Activated T-helper 2 cell treated with anti-CD3 and anti-CD28 coated beads, Interferon-gamma antibody, Interleukin-2, Interleukin-4, amounts not matched to agents 10 μg/mL and 5 μg/mL and 100 μg/mL, durations not matched to agents 14 hours and 24 hours and 36 hours (primary cell): ENCODE measurements at regions not wholly inside any gene's neighbourhood (a gene's known extent, or its start where the extent isn't known, plus 50 kb on each side); places are given as distances from the start of the nearest gene placed in this dataset.

ENCODE experiments used
- DNase-seq: peaks from one replicate; pipeline ENCODE4 v3.0.0; 2021; ENCODE audit warnings: low spot score
- H3K27ac Mint-ChIP-seq: one replicate; pipeline ENCODE4 v1.8.0; 2021; ENCODE audit warnings: mixed read lengths
- H3K27me3 Mint-ChIP-seq: one replicate; pipeline ENCODE4 v1.8.0; 2021; ENCODE audit warnings: low read depth, mixed read lengths
- H3K36me3 Mint-ChIP-seq: one replicate; pipeline ENCODE4 v1.8.0; 2021; ENCODE audit warnings: low read depth, mixed read lengths
- H3K4me1 Mint-ChIP-seq: one replicate; pipeline ENCODE4 v1.8.0; 2021; ENCODE audit warnings: low read depth, mixed read lengths
- H3K4me3 Mint-ChIP-seq: one replicate; pipeline ENCODE4 v1.8.0; 2021; ENCODE audit warnings: low read depth, mild to moderate bottlenecking, moderate library complexity, mixed read lengths
- H3K9me3 Mint-ChIP-seq: one replicate; pipeline ENCODE4 v1.8.0; 2021; ENCODE audit warnings: mixed read lengths
- intact Hi-C: fragments of 100-400 bp; cut with micrococcal nuclease; formaldehyde crosslinking; loops from one replicate; pipeline ENCODE4 v1.15.1; 2023

DNA sequence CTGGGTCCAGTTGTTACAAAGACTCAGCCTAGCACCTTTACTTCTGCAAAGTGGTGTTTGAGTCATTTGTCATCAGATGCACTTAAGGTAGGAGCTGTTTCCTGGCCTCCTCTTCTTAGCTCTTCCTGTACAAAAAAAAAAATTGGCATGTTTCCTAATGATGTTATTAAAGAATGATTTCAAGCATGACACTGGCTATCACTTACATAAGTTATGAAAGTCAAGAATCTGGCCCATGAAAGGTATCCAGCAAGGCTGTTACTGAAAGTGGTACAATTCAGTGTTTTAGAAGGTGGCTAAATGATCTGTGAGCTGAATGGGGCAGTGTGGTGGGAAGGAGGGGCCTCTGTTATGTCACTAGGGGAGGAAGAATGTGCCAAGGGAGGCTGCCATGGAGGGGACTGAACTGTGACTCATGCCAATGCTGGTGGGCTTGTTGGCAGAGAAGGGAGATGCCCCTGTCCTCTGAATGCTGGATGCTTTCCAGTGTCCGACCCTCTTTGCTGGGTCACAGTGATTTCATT is 175.1 kb upstream of the MAP1B start:
- Mint-ChIP-seq H3K4me1 (no peaks in the 10 kb centered on the region), H3K27ac (no peak overlapping the region), H3K9me3 (no peaks in the 10 kb centered on the region), H3K4me3 (no peak overlapping the region), H3K27me3 (peaks cover 5% of the 10 kb centered on the region), H3K36me3 (no peaks in the 10 kb centered on the region)
- intact Hi-C loops, result no loop called here
- DNase-seq, result no peak

DNA sequence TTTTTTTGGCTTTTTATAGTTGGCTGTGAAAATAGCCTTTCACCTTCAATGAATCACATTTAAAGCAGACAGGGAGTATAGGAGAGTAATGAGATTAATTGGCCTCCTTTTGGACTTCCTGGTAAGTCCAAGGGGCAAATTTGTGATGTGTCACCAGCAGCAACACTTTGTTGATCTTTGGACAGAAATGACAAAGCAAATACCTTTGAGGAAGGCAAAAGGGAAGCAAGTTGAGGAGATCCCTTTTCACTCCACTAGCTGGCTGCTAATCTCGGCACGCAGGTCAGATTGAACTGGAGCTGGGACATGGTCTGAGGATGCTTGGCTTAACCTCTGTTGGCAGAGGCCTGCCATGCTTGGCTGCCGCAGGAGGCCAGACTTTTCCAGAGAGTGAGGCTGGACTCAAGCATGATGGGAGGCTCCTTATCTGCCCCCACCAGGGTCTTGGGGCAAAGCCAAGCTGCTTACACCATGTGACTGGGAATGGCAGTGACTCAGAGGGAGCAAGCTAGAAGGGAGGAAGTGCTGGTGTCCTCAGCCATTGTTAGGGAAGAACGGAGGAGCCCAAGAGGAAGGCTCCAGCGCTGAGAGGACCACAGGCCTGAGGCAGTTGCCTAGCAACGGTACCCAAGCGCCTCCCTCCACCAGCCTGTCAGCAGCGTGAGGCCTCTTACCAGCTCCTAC is 174.5 kb upstream of the MAP1B start:
- Mint-ChIP-seq H3K27me3 (peaks cover 5% of the 10 kb centered on the region), H3K36me3 (no peaks in the 10 kb centered on the region), H3K4me1 (no peaks in the 10 kb centered on the region), H3K27ac (no peak overlapping the region), H3K4me3 (no peak overlapping the region), H3K9me3 (no peaks in the 10 kb centered on the region)
- no peak for DNase-seq
- intact Hi-C loops, result no loop called here

DNA sequence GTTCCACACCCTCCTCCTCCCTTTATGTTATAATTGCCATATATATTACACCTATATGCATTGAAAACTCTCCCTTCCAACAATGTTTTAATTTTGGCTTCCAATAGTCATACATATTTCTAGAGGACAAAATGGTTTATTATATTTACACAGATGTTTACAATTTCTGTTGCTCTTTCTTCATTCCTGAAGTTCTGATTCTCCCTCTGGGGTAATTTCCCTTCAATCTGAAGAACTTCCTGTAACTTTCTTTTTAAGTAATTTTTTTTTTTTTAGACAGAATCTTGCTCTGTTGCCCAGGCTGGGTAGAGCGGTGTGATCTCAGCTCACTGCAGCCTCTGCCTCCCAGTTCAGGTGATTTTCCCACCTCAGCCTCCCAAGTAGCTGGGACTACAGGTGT is 173.0 kb upstream of the MAP1B start:
- H3K27ac Mint-ChIP-seq, result no peak overlapping the region
- no peaks in the 10 kb centered on the region for H3K4me1 Mint-ChIP-seq
- intact Hi-C loops, result no loop called here
- no peaks in the 10 kb centered on the region for H3K36me3 Mint-ChIP-seq
- no peak for DNase-seq
- no peaks in the 10 kb centered on the region for H3K9me3 Mint-ChIP-seq
- peaks cover 5% of the 10 kb centered on the region for H3K27me3 Mint-ChIP-seq
- H3K4me3 Mint-ChIP-seq, result no peak overlapping the region

DNA sequence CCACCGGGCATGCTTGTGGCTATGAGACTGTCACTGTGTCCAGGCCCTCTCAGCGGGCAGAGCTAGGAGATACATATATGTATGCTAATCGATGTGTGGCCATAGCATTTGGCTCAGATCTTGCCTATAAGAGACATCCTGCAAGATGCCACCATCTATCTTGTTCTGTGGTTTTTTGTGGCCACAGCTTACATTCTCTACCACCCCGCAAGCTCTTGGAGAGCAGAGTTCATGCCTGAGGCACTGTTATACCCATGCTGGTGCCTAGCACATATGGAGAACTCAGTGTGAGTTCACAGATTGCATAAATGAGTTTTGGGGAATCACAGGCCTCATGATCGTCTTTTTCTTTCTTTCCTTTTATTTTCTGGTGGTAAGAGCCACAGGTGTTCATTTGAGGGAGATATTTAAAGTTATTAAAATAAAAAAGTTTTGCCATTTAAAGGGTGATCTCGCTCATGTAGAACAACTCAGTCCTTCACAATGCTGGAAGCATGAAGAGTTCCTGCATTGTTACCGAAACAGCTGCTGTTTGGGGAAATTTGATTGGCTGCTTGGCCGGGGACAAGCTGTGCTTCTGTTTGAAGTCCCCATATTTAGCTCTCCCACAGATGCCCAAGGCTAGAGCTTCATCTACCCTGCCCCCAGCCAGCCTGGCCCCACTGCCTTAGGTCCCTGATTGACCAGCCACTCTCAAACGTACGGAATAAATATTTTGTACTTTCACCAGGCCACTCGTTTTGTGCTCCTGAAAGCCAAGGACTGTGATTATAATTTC is 169.2 kb upstream of the MAP1B start:
- Mint-ChIP-seq H3K36me3 (no peaks in the 10 kb centered on the region), H3K9me3 (no peaks in the 10 kb centered on the region), H3K27ac (no peak overlapping the region), H3K27me3 (no peaks in the 10 kb centered on the region), H3K4me1 (no peaks in the 10 kb centered on the region), H3K4me3 (no peak overlapping the region)
- no peak for DNase-seq
- intact Hi-C loops, result no loop called here

DNA sequence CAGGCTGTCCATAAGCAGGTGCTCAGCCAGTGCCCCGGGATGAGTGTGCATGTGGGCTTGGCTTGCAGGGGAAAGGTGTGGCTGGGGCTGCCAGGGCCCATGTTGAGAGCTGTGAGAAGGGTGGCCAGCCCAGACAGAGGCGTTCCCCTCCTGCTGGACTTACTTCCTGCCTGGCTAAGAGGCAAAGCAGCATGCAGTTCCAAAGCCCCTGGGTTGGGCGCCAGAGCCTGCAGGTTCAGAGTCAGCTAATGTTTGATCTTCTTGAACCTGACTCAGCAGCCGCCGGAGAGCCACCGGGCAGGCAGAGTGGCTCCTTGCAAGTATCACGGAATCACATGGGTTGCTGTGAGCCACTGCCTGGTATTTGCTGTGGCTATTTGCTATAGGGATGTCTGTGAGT is 168.4 kb upstream of the MAP1B start:
- H3K36me3 Mint-ChIP-seq, result no peaks in the 10 kb centered on the region
- H3K4me1 Mint-ChIP-seq, result no peaks in the 10 kb centered on the region
- no peak overlapping the region for H3K4me3 Mint-ChIP-seq
- no peaks in the 10 kb centered on the region for H3K27me3 Mint-ChIP-seq
- no peak overlapping the region for H3K27ac Mint-ChIP-seq
- intact Hi-C loops, result no loop called here
- DNase-seq, result no peak
- no peaks in the 10 kb centered on the region for H3K9me3 Mint-ChIP-seq

DNA sequence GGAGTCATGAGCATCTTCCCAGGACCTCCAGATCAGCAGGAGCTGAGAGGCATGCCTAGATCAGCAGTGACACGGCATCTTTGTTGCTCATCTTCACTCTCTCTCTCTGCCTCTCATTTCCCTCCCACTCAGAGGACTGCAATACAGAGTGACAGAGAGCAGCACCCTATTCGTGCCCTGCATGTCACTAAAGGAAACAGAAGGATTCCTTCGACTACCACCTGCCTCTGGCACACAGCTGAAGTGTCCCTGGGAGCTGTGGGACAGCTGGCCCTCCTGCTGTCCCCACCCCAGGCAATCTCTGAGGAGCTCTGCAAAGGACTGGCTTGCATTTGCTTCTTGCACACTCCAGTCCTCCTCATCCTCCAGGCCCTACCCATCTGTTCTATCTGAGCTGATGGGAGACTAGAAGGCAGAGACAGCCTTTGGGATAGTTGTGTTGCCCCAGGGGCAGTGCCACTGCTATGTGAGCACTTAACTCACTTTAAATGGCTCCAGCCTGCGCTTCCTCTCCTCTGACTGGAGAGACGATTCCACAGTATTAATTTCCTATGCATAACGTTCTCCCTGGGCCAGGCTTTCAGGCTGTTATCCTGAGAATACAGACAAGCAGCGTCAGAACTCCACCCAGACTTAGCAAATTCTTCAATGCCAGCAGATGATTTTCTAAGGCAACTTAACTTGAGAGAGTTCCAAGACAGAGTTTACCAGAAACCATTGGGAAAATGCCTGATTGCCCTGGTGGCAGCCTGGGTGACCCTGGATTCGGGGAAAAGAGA is 167.6 kb upstream of the MAP1B start:
- Mint-ChIP-seq H3K4me1 (no peaks in the 10 kb centered on the region), H3K27ac (no peak overlapping the region), H3K27me3 (no peaks in the 10 kb centered on the region), H3K4me3 (no peak overlapping the region), H3K36me3 (no peaks in the 10 kb centered on the region), H3K9me3 (no peaks in the 10 kb centered on the region)
- no peak for DNase-seq
- intact Hi-C loops, result no loop called here

DNA sequence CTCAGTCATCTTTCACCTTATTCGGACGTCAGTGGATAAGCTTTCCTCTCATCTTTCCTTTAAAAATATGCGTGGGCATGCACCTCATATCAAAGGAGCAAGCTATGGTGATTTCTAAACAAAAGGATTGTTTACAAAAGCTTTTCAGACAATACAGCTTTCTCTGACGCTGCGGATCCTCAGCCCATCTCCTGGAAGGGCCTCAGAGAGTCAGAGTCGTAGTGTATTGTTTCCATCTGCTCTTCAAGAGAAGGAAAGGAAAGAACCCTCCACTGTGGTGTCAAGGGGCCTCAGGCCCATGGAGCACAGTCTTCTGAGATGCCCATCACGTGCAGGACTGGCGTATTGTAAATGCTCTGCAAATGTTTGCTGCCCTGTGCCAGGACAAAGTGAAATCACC is 163.4 kb upstream of the MAP1B start:
- Mint-ChIP-seq H3K27ac (no peak overlapping the region), H3K27me3 (no peaks in the 10 kb centered on the region), H3K36me3 (no peaks in the 10 kb centered on the region), H3K9me3 (no peaks in the 10 kb centered on the region), H3K4me1 (no peaks in the 10 kb centered on the region), H3K4me3 (no peak overlapping the region)
- intact Hi-C loops, result no loop called here
- no peak for DNase-seq

DNA sequence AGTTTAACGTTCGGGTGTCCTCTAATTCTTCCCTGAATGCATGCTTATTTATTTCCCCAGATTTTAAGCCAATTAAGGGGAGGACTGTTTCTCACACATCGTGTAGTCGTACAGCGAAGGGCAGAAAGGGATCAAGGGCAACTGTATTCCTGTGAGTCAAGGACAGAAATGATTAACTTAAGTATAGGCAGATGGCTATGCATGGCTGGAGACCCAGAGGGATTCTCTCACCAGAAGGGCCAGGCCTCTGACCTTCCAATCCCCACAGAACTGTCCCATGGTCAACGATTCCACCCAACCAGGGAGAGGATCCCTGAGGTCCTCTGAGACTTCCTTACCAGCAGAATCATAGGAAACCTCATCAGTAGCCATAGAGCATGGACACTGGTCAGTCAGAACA is 161.8 kb upstream of the MAP1B start:
- no peak for DNase-seq
- intact Hi-C loops, result no loop called here
- Mint-ChIP-seq H3K27me3 (no peaks in the 10 kb centered on the region), H3K36me3 (no peaks in the 10 kb centered on the region), H3K9me3 (peaks cover 5% of the 10 kb centered on the region), H3K4me1 (no peaks in the 10 kb centered on the region), H3K4me3 (no peak overlapping the region), H3K27ac (no peak overlapping the region)

DNA sequence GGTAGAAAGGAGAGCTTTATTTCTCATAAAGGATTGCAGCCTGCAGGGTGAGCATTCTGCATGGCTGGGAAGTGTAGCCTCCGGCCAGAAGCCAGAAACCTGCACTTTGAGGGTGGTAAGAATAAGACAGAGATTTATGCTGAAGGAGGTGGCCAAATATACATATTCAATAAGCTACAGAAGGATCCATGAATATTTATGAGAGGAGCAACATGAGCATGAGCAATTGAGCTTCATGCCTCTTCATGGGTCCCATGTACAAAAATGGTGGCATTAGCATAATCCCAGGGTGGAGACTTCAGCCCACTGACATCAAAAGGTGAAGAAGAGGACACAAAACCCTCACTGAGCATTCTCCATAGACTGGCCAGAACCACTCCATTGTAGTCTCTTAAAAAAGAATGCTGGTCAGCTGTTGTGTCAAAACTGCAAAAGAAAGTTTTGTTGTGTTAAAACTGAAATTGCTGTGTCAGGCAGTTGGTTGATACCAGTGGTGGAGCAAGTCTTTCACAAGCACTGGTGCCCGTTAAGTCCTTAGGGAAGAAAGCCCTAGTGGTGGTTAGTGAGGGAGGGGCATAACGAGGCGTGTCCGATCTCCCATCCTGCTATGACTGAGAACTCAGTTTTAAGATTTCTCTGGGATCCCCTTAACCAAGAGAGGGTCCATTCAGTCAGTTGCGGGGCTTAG is 160.8 kb upstream of the MAP1B start:
- no peaks in the 10 kb centered on the region for H3K36me3 Mint-ChIP-seq
- peaks cover 5% of the 10 kb centered on the region for H3K9me3 Mint-ChIP-seq
- no peaks in the 10 kb centered on the region for H3K27me3 Mint-ChIP-seq
- no peak overlapping the region for H3K27ac Mint-ChIP-seq
- no peak overlapping the region for H3K4me3 Mint-ChIP-seq
- no peak for DNase-seq
- intact Hi-C loops, result no loop called here
- no peaks in the 10 kb centered on the region for H3K4me1 Mint-ChIP-seq

DNA sequence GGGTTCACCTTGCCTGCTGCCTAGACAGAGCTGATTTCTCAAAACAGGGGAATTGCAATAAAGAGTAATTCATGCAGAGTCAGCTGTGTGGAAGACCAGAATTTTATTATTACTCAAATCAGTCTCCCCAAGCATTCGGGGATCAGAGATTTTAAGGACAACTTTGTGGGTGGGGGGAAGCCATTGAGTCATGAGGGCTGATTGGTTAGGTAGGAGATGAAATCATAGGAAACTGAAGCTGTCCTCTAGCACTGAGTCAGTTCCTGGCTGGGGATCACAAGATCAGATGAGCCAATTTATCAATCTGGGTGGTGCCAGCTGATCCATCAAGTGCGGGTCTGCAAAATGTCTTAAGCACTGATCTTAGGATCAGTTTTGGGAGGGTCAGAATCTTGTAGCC is 159.1 kb upstream of the MAP1B start:
- Mint-ChIP-seq H3K27ac (no peak overlapping the region), H3K27me3 (no peaks in the 10 kb centered on the region), H3K4me1 (no peaks in the 10 kb centered on the region), H3K9me3 (peaks cover 5% of the 10 kb centered on the region), H3K36me3 (no peaks in the 10 kb centered on the region), H3K4me3 (no peak overlapping the region)
- DNase-seq, result no peak
- intact Hi-C loops, result no loop called here

DNA sequence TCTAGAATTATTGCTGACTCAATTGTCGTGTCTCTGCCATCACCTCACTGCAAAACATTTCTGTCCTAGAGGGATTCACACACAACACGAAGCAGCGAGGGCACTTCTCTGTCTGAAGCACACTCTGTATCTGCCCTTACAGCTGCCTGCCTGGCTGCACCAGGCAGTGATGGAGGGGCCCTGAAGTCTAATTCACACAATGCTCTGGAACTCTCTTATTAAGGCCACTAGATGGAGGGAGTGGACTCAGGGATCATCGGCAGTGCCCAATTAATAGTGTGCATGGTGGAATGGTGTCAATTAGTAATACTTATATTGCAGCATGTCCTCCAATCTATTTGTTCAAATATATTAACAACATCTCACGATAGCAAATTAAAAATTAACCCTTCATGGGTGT is 157.5 kb upstream of the MAP1B start:
- Mint-ChIP-seq H3K9me3 (peaks cover 5% of the 10 kb centered on the region), H3K27me3 (no peaks in the 10 kb centered on the region), H3K36me3 (no peaks in the 10 kb centered on the region), H3K27ac (no peak overlapping the region), H3K4me1 (no peaks in the 10 kb centered on the region), H3K4me3 (no peak overlapping the region)
- intact Hi-C loops, result no loop called here
- no peak for DNase-seq

DNA sequence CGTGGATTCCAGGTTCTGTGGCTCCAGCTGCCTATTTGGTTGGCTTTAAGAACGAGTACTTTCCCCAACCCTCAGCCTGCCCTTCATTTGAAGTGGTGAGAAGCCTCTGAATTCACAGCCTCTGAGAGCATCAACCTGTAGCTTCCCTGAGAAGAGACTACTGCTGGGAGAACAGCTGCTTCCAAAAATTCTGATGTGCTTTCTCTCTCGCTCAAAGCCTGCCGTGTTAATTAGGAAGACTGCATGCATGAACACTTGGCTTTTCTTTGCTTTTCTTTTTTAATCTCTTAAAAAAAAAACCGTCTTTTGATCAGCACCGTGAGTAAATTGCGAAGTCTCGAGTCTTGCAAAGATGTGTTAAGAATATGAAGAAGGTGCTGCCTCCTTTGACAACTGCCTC is 153.4 kb upstream of the MAP1B start:
- H3K27me3 Mint-ChIP-seq, result no peaks in the 10 kb centered on the region
- intact Hi-C loops, result no loop called here
- H3K4me3 Mint-ChIP-seq, result no peak overlapping the region

More for the DNA sequence above, 153.4 kb upstream of the MAP1B start:
- no peak for DNase-seq
- Mint-ChIP-seq H3K4me1 (no peaks in the 10 kb centered on the region), H3K27ac (no peak overlapping the region), H3K36me3 (no peaks in the 10 kb centered on the region), H3K9me3 (peaks cover 5% of the 10 kb centered on the region)
